Spleen (tissue), 11 donors: ENCODE measurements at regions not wholly inside any gene's neighbourhood (a gene's known extent, or its start where the extent isn't known, plus 50 kb on each side); places are given as distances from the start of the nearest gene placed in this dataset.
A peak's percentile ranks its signal among the peaks of the same experiment; 100 is the strongest.

ENCODE experiments used
- DNase-seq: peaks from one replicate; pipeline ENCODE4 v3.0.0-alpha.2; 2020
- H3K27ac ChIP-seq, 8 donors: fragments of 200-600 bp; sonication (generic) in 7 of 8; 1 replicate in 4 of 8; 2 replicates in 4 of 8; pipeline versions ENCODE4 v1.5.0 to v1.8.0; 2016 to 2021; ENCODE audit warnings: inconsistent platforms in 4 of 8, mild to moderate bottlenecking in 4 of 8, moderate library complexity in 1 of 8
- H3K27me3 ChIP-seq, 7 donors: fragments of 200-600 bp; sonication (generic) in 6 of 7; replicated peaks in 1 of 7; 1 replicate in 4 of 7; 2 replicates in 3 of 7; pipeline versions ENCODE4 v1.5.0 to v1.8.0; 2016 to 2021; ENCODE audit warnings: inconsistent platforms in 3 of 7, mild to moderate bottlenecking in 1 of 7
- H3K36me3 ChIP-seq, 6 donors: fragments of 200-600 bp; sonication (generic) in 5 of 6; 1 replicate in 4 of 6; 2 replicates in 2 of 6; pipeline versions ENCODE4 v1.5.0 to v1.8.0; 2016 to 2021; ENCODE audit warnings: inconsistent platforms in 2 of 6
- H3K4me1 ChIP-seq, 6 donors: fragments of 200-600 bp; sonication (generic) in 5 of 6; 1 replicate in 3 of 6; 2 replicates in 3 of 6; pipeline versions ENCODE4 v1.5.0 to v1.8.0; 2016 to 2021; ENCODE audit warnings: inconsistent platforms in 3 of 6
- H3K4me3 ChIP-seq, 8 donors: fragments of 200-600 bp; sonication (generic) in 7 of 8; 1 replicate in 4 of 8; 2 replicates in 4 of 8; pipeline versions ENCODE4 v1.5.0 to v1.8.0; 2016 to 2021; ENCODE audit warnings: inconsistent platforms in 4 of 8, mild to moderate bottlenecking in 4 of 8, moderate library complexity in 2 of 8
- H3K9me3 ChIP-seq, 8 donors: fragments of 200-600 bp; sonication (generic) in 7 of 8; 1 replicate in 4 of 8; 2 replicates in 4 of 8; pipeline versions ENCODE4 v1.5.0 to v1.8.0; 2016 to 2021; ENCODE audit warnings: inconsistent platforms in 4 of 8
- CTCF ChIP-seq, 11 experiments: fragments of 200-600 bp in 7 of 11; fragments of 450-650 bp in 4 of 11; sonication (generic) in 4 of 11; IDR thresholded peaks in 8 of 11; conservative IDR thresholded peaks in 3 of 11; 1 replicate in 7 of 11; 2 replicates in 4 of 11; pipeline versions ENCODE4 v1.4.0 to v1.8.0; 2016 to 2021; ENCODE audit warnings: antibody characterized with exemption in 11 of 11, inconsistent platforms in 4 of 11, mild to moderate bottlenecking in 1 of 11
- POLR2A ChIP-seq, 3 donors: fragments of 450-650 bp; IDR thresholded peaks; one replicate each; pipeline ENCODE4 v1.5.1; 2017; ENCODE audit warnings: antibody characterized with exemption in 3 of 3, mild to moderate bottlenecking in 1 of 3
- POLR2AphosphoS5 ChIP-seq, 3 donors: sonication (generic); formaldehyde crosslinking; IDR thresholded peaks; one replicate each; pipeline ENCODE4 v1.5.1; 2017; ENCODE audit warnings: antibody characterized with exemption in 3 of 3
- WGBS, 5 donors: extraction: QIAGEN DNeasy Blood & Tissue Kit in 3 of 5; methylation state at CpG; one replicate each; pipeline versions ENCODE4 v1.1.5 to v1.1.7; 2013 to 2018; 5-methylcytosine and 5-hydroxymethylcytosine counted together
- intact Hi-C: fragments of 100-400 bp; cut with DNase I; formaldehyde crosslinking; loops from one replicate; pipeline ENCODE4 v1.15.0; 2023; ENCODE audit warnings: low total_unique reads
- donor health status: healthy with polysubstance abuse.
- donor health status: DM: no; HTN: no; CAD: no; lungs with moderate emphysema.
- donor health status: DM: no; HTN: no; CAD: no.
- donor health status: Bipolar disorder and iron deficiency.
- donor health status: healthy.
- donor health status: DM: no; HTN: no; CAD: no.
- donor health status: DM: yes; HTN: yes; CAD: no.

- no peaks in the 10 kb centered on the region for H3K9me3 ChIP-seq
- 30 to 60% (median 41%) methylated on average over 1 of the region's 1 CpG for WGBS, 5 donors
- TF ChIP-seq POLR2A (IDR thresholded peaks at IDR 0.05) (no peak), CTCF (IDR thresholded peaks at IDR 0.05 in 8 of 11, conservative IDR thresholded peaks at IDR 0.05 in 3 of 11) (peak in 8 of 11 experiments; percentile 38 to 55 (median 46)), POLR2AphosphoS5 (IDR thresholded peaks at IDR 0.05) (no peak)
- no peaks in the 10 kb centered on the region for H3K27me3 ChIP-seq
- no peak for DNase-seq
- intact Hi-C loops: loop anchor here (10.0 kb wide), 1 partner anchor 64 kb away; no protein-coding TSS in a partner anchor
- H3K4me3 ChIP-seq: no peak overlapping the region
- no peaks in the 10 kb centered on the region for H3K36me3 ChIP-seq
- no peaks in the 10 kb centered on the region for H3K4me1 ChIP-seq
- H3K27ac ChIP-seq: no peak overlapping the region
These were observed 56.5 kb upstream of the DST start for GRCh38 chr6:56699066-56699654.

GRCh38 chr6:56695702-56696101, 53.0 kb upstream of the DST start:
- intact Hi-C loops: loop anchor here (10.0 kb wide), 1 partner anchor 61 kb away; no protein-coding TSS in a partner anchor
- no peak for TF ChIP-seq POLR2AphosphoS5 (IDR thresholded peaks at IDR 0.05)
- no peak for TF ChIP-seq POLR2A (IDR thresholded peaks at IDR 0.05)
- TF ChIP-seq CTCF (IDR thresholded peaks at IDR 0.05 in 8 of 11, conservative IDR thresholded peaks at IDR 0.05 in 3 of 11): no peak
- H3K4me3 ChIP-seq: no peak overlapping the region

GRCh38 chr6:56694002-56694401, 51.3 kb upstream of the DST start:
- Histone ChIP-seq H3K4me1 (peaks cover 0 to 20% (median 8%) of the 10 kb centered on the region in 6 donors), H3K9me3 (no peaks in the 10 kb centered on the region), H3K27me3 (no peaks in the 10 kb centered on the region), H3K36me3 (no peaks in the 10 kb centered on the region), H3K27ac (no peak overlapping the region), H3K4me3 (no peak overlapping the region)
- no peak for DNase-seq
- intact Hi-C loops: loop anchor here (10.0 kb wide), 1 partner anchor 59 kb away; no protein-coding TSS in a partner anchor
- TF ChIP-seq POLR2A (IDR thresholded peaks at IDR 0.05): no peak
- no peak for TF ChIP-seq POLR2AphosphoS5 (IDR thresholded peaks at IDR 0.05)
- no peak for TF ChIP-seq CTCF (IDR thresholded peaks at IDR 0.05 in 8 of 11, conservative IDR thresholded peaks at IDR 0.05 in 3 of 11)

More at GRCh38 chr6:56695702-56696101, 53.0 kb upstream of the DST start:
- Histone ChIP-seq H3K27ac (no peak overlapping the region), H3K4me1 (peaks cover 0 to 3% (median under 1%) of the 10 kb centered on the region in 6 donors), H3K27me3 (no peaks in the 10 kb centered on the region), H3K36me3 (no peaks in the 10 kb centered on the region), H3K9me3 (no peaks in the 10 kb centered on the region)
- no peak for DNase-seq

GRCh38 chr6:56693246-56693607, 50.5 kb upstream of the DST start:
- 73 to 88% (median 76%) methylated on average over 5 of the region's 5 CpGs for WGBS, 5 donors
- intact Hi-C loops: loop anchor here (10.0 kb wide), 1 partner anchor 58 kb away; no protein-coding TSS in a partner anchor
- H3K4me1 ChIP-seq: peaks cover 0 to 23% (median 12%) of the 10 kb centered on the region in 6 donors

More at GRCh38 chr6:56693246-56693607, 50.5 kb upstream of the DST start:
- no peaks in the 10 kb centered on the region for H3K9me3 ChIP-seq
- H3K36me3 ChIP-seq: no peaks in the 10 kb centered on the region
- peak overlapping the region in 7 of 8 donors; percentile 51 to 69 (median 64) for H3K27ac ChIP-seq
- H3K27me3 ChIP-seq: no peaks in the 10 kb centered on the region
- DNase-seq: peak; percentile 54
- H3K4me3 ChIP-seq: peak overlapping the region in 2 of 8 donors; percentile 27 to 51
- TF ChIP-seq CTCF (IDR thresholded peaks at IDR 0.05 in 8 of 11, conservative IDR thresholded peaks at IDR 0.05 in 3 of 11) (no peak), POLR2A (IDR thresholded peaks at IDR 0.05) (peak in 1 of 3 donors; percentile 4), POLR2AphosphoS5 (IDR thresholded peaks at IDR 0.05) (peak in 1 of 3 donors; percentile 55)
